ENCODE measurements at regions not wholly inside any gene's neighbourhood (a gene's known extent, or its start where the extent isn't known, plus 50 kb on each side); places are given as distances from the start of the nearest gene placed in this dataset.

DNA sequence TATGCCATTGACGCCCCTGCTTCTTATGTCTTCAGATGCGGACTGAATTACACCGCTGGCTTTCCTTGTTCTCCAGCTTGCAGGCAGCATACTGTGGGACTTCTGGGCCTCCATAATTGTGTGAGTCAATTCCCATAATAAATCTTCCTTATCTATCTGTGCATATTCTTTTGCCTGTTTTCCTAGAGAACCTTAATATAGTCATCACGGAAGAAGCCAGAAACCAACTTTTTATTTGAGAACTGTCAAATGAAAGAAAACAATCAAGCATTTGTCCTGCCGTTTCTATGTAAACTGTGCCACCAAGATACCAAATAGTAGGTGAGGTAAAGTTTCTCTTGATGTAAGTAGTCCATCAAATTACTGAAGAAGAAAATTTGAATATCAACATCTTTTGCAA is 51.8 kb upstream of the B3GALNT1 start:
- in situ Hi-C loops (cut with HindIII; ENCODE audit: low pct_ligation_motif_present, low sequenced_read_pairs): no loop called here
- no peak for DNase-seq
- Histone ChIP-seq H3K27ac (no peak overlapping the region), H3K4me3 (ENCODE audit: low read depth, low read length) (no peak overlapping the region), H3K27me3 (replicated peaks) (no peaks in the 10 kb centered on the region), H3K36me3 (replicated peaks) (no peaks in the 10 kb centered on the region)
- TF ChIP-seq, protein P1, sequence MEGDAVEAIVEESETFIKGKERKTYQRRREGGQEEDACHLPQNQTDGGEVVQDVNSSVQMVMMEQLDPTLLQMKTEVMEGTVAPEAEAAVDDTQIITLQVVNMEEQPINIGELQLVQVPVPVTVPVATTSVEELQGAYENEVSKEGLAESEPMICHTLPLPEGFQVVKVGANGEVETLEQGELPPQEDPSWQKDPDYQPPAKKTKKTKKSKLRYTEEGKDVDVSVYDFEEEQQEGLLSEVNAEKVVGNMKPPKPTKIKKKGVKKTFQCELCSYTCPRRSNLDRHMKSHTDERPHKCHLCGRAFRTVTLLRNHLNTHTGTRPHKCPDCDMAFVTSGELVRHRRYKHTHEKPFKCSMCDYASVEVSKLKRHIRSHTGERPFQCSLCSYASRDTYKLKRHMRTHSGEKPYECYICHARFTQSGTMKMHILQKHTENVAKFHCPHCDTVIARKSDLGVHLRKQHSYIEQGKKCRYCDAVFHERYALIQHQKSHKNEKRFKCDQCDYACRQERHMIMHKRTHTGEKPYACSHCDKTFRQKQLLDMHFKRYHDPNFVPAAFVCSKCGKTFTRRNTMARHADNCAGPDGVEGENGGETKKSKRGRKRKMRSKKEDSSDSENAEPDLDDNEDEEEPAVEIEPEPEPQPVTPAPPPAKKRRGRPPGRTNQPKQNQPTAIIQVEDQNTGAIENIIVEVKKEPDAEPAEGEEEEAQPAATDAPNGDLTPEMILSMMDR (IDR thresholded peaks at IDR 0.05; ENCODE audit: low read depth, low read length, missing control alignments): no peak

DNA sequence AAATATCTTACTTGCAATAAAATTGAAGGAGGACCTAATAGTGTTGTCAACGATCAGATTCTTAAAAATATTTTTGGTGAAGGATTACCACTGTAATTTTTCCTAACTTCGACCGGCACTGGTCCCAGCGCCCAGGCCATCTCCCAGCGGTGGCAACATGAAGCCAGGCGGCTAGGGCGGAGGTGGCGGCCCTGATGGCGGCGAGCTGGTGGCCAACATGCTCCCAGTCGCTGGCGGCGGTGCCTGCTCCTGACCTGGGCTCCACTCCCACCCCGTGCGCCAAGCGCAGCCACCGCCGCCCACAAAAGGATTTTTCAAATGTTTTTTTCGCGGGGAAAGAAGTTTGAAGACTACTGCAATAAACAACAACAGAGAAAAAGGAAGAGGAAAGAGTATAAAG is 56.5 kb upstream of the B3GALNT1 start:
- DNase-seq: no peak
- in situ Hi-C loops (cut with HindIII; ENCODE audit: low pct_ligation_motif_present, low sequenced_read_pairs): no loop called here
- no peaks in the 10 kb centered on the region for H3K27me3 ChIP-seq (replicated peaks)
- TF ChIP-seq, protein P1 (IDR thresholded peaks at IDR 0.05; ENCODE audit: low read depth, low read length, missing control alignments): no peak
- no peak overlapping the region for H3K4me3 ChIP-seq (ENCODE audit: low read depth, low read length)
- H3K36me3 ChIP-seq (replicated peaks): no peaks in the 10 kb centered on the region
- no peak overlapping the region for H3K27ac ChIP-seq

DNA sequence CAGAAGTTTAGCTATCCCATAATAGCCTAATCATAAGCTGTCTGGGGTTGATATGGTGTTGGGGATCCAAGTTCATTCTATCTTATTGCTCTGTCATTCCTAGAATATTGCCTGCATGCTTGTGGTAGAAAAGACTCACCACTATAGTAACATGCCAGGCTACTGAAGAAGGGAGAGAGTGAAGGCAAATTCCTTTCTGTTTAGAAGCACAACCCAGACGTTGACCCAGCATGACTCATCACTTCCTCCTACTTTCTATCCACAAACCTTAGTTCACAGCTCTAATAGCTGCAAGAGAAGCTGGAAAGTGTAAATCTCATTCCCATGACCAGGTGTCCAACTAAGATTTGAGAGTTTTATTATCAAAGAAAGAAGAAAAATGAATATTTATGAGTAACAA is 57.8 kb upstream of the NMD3 start:
- TF ChIP-seq, protein P1 (IDR thresholded peaks at IDR 0.05; ENCODE audit: low read depth, low read length, missing control alignments): no peak
- Histone ChIP-seq H3K27ac (peak overlapping the region; percentile 58), H3K27me3 (replicated peaks) (no peaks in the 10 kb centered on the region), H3K4me3 (ENCODE audit: low read depth, low read length) (no peak overlapping the region), H3K36me3 (replicated peaks) (no peaks in the 10 kb centered on the region)
- peak; percentile 99 for DNase-seq
- in situ Hi-C loops (cut with HindIII; ENCODE audit: low pct_ligation_motif_present, low sequenced_read_pairs): no loop called here

DNA sequence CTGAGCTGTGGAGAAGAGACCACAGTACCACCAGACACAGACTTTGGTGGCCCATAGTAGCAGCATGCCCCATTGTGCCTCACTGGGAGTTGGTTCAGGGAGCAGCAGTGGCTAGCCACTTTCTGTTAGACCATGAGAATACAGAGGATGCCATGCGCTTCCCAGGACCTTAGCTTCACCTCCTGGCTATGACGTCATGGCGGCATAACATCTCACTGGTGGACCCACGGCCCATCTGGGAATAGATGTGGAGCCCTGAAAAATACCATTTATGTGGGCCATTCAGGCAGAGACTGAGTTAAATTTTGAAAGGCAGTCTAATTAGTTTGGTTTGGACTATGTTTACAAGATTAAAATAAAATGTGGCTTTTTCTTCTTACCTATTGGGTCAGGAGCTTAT is 55.1 kb upstream of the NMD3 start:
- Histone ChIP-seq H3K4me3 (ENCODE audit: low read depth, low read length) (no peak overlapping the region), H3K27ac (no peak overlapping the region), H3K36me3 (replicated peaks) (no peaks in the 10 kb centered on the region), H3K27me3 (replicated peaks) (no peaks in the 10 kb centered on the region)
- in situ Hi-C loops (cut with HindIII; ENCODE audit: low pct_ligation_motif_present, low sequenced_read_pairs): no loop called here
- TF ChIP-seq, protein P1 (IDR thresholded peaks at IDR 0.05; ENCODE audit: low read depth, low read length, missing control alignments): no peak
- no peak for DNase-seq

DNA sequence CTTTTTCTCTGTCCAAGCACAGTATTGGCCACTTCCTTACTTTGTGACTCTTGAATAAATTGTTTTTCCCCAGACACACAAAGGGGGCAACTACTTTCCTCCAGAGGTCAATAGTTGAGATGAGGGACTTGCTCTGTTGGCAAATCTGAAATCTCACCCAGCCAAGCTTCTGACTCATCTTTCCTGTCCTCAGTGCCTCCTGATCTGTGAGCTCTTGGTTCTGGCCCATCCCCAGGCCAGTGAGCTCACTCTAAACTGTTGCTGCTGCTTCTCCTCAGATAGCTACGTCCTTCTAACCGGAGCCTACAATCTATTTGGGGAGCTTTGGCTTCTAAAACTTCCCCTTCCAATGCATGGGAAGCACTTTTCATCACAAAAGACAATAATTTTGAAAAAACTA is 50.0 kb upstream of the NMD3 start:
- no peaks in the 10 kb centered on the region for H3K27me3 ChIP-seq (replicated peaks)
- DNase-seq: peak; percentile 94
- in situ Hi-C loops (cut with HindIII; ENCODE audit: low pct_ligation_motif_present, low sequenced_read_pairs): no loop called here

More for the DNA sequence above, 50.0 kb upstream of the NMD3 start:
- TF ChIP-seq, protein P1 (IDR thresholded peaks at IDR 0.05; ENCODE audit: low read depth, low read length, missing control alignments): no peak
- Histone ChIP-seq H3K36me3 (replicated peaks) (no peaks in the 10 kb centered on the region), H3K4me3 (ENCODE audit: low read depth, low read length) (no peak overlapping the region), H3K27ac (peak overlapping the region; percentile 33)

Measured in brain microvascular endothelial cell (primary cell).